IMR-90 (cell line): ENCODE measurements at regions not wholly inside any gene's neighbourhood (a gene's known extent, or its start where the extent isn't known, plus 50 kb on each side); places are given as distances from the start of the nearest gene placed in this dataset.

ENCODE experiments used
- ATAC-seq: fragments of 200-7000 bp; cut with Tn5 transposase; 2 replicates; pipeline ENCODE4 v1.9.1; 2020; ENCODE audit warnings: low read depth, mild to moderate bottlenecking, moderate library complexity
- BruUV-seq: library from RNA; stranded (reverse); fragments of 400-500 nt; replicated peaks from 2 replicates; lab custom pipeline; 2021; lab: Mats Ljungman, UMichigan
- CTCF ChIA-PET: fragments of 300-600 bp; formaldehyde crosslinking; extraction: SDS; loops from one replicate; lab custom pipeline; 2021; ENCODE audit warnings: antibody characterized with exemption; lab: Yijun Ruan, JAX
- POLR2A ChIA-PET: fragments of 300-600 bp; sonication (Branson Sonifier 250); formaldehyde crosslinking; loops from one replicate; lab custom pipeline; 2022; ENCODE audit warnings: antibody characterized with exemption; ENCODE audit not compliant: unreplicated experiment; lab: Charles Lee
- DNase-seq: peaks from one replicate; pipeline ENCODE4 v3.0.0; 2013
- H2AFZ ChIP-seq: replicated peaks from 2 replicates; pipeline ENCODE3; 2013; ENCODE audit warnings: low read length, mild to moderate bottlenecking; ENCODE audit not compliant: poor library complexity
- H2AK5ac ChIP-seq: 2 replicates; pipeline ENCODE4 v1.6.1; 2013; ENCODE audit warnings: low read depth, low read length, inconsistent platforms
- H2AK9ac ChIP-seq: replicated peaks from 2 replicates; pipeline ENCODE3; 2013; ENCODE audit warnings: mild to moderate bottlenecking, low read depth, low read length, moderate library complexity; ENCODE audit not compliant: poor library complexity
- H2BK120ac ChIP-seq: 2 replicates; pipeline ENCODE4 v1.6.1; 2013; ENCODE audit warnings: low read depth, low read length, inconsistent platforms
- H2BK15ac ChIP-seq: 3 replicates; pipeline ENCODE4 v1.6.1; 2013; ENCODE audit warnings: low read depth, low read length, inconsistent platforms
- H2BK20ac ChIP-seq: 2 replicates; pipeline ENCODE4 v1.6.1; 2013; ENCODE audit warnings: low read depth, mild to moderate bottlenecking, inconsistent platforms, low read length, moderate library complexity
- H2BK5ac ChIP-seq: 2 replicates; pipeline ENCODE4 v1.6.1; 2013; ENCODE audit warnings: mild to moderate bottlenecking, low read depth, low read length, inconsistent platforms; ENCODE audit not compliant: poor library complexity, severe bottlenecking
- H3K14ac ChIP-seq: replicated peaks from 2 replicates; pipeline ENCODE4 v1.6.1; 2013; ENCODE audit warnings: low read depth, low read length, inconsistent platforms
- H3K18ac ChIP-seq: 2 replicates; pipeline ENCODE4 v1.6.1; 2013; ENCODE audit warnings: low read depth, low read length, control low read depth
- H3K23ac ChIP-seq: 2 replicates; pipeline ENCODE4 v1.6.1; 2013; ENCODE audit warnings: low read depth, low read length, inconsistent platforms
- H3K27ac ChIP-seq: 2 replicates; pipeline ENCODE4 v1.5.1; 2013; ENCODE audit warnings: mild to moderate bottlenecking, control low read depth, low read length; ENCODE audit not compliant: insufficient read depth
- H3K27me3 ChIP-seq: 2 replicates; pipeline ENCODE4 v1.6.1; 2013; ENCODE audit warnings: low read length; ENCODE audit not compliant: control insufficient read depth, insufficient read depth
- H3K36me3 ChIP-seq: 2 replicates; pipeline ENCODE4 v1.6.1; 2013; ENCODE audit warnings: low read length, mixed read lengths; ENCODE audit not compliant: control insufficient read depth, insufficient read depth
- H3K4ac ChIP-seq: 2 replicates; pipeline ENCODE4 v1.6.1; 2013; ENCODE audit warnings: low read depth, low read length, inconsistent platforms
- H3K4me1 ChIP-seq: 2 replicates; pipeline ENCODE4 v1.6.1; 2013; ENCODE audit warnings: low read length, mixed read lengths; ENCODE audit not compliant: control insufficient read depth, insufficient read depth
- H3K4me2 ChIP-seq: 2 replicates; pipeline ENCODE4 v1.6.1; 2013; ENCODE audit warnings: low read depth, mild to moderate bottlenecking, control low read depth, low read length, moderate library complexity
- H3K4me3 ChIP-seq: 2 replicates; pipeline ENCODE4 v1.5.1; 2013; ENCODE audit warnings: low read depth, mild to moderate bottlenecking, control low read depth, low read length, moderate library complexity; ENCODE audit not compliant: insufficient read depth
- H3K56ac ChIP-seq: 2 replicates; pipeline ENCODE4 v1.6.1; 2013; ENCODE audit warnings: low read length, inconsistent platforms; ENCODE audit not compliant: insufficient read depth; ENCODE audit errors: extremely low read depth
- H3K79me1 ChIP-seq, 2 experiments: 2 replicates each; pipeline ENCODE4 v1.6.1; 2013; ENCODE audit warnings: low read length in 2 of 2, inconsistent platforms in 1 of 2, low read depth in 1 of 2
- H3K9ac ChIP-seq: 2 replicates; pipeline ENCODE4 v1.6.1; 2013; ENCODE audit warnings: low read depth, low read length, control low read depth
- H3K9me1 ChIP-seq: 2 replicates; pipeline ENCODE4 v1.6.1; 2013; ENCODE audit warnings: low read length, inconsistent platforms; ENCODE audit not compliant: insufficient read depth
- H3K9me3 ChIP-seq: 2 replicates; pipeline ENCODE4 v1.6.1; 2013; ENCODE audit warnings: low read length; ENCODE audit not compliant: control insufficient read depth, insufficient read depth
- H4K20me1 ChIP-seq: 2 replicates; pipeline ENCODE4 v1.6.1; 2013; ENCODE audit warnings: low read length, inconsistent platforms; ENCODE audit not compliant: insufficient read depth
- H4K5ac ChIP-seq: 2 replicates; pipeline ENCODE4 v1.6.1; 2013; ENCODE audit warnings: mild to moderate bottlenecking, low read depth, low read length, control low read depth
- H4K8ac ChIP-seq, 2 experiments: 2 replicates each; pipeline ENCODE4 v1.6.1; 2013; ENCODE audit warnings: low read depth in 2 of 2, low read length in 2 of 2, control low read depth in 1 of 2, inconsistent platforms in 1 of 2
- H4K91ac ChIP-seq: 2 replicates; pipeline ENCODE4 v1.6.1; 2013; ENCODE audit warnings: low read depth, low read length, inconsistent platforms; ENCODE audit not compliant: insufficient read depth
- BHLHE40 ChIP-seq: fragments of 150-350 bp; IDR thresholded peaks from 2 replicates; pipeline ENCODE4 v1.6.1; 2016; ENCODE audit warnings: mild to moderate bottlenecking, low read depth, low read length
- CEBPB ChIP-seq: IDR thresholded peaks from 2 replicates; pipeline ENCODE4 v1.6.1; 2012; ENCODE audit warnings: low read depth, low read length, improper control_type of control experiment
- CHD1 ChIP-seq: IDR thresholded peaks from 2 replicates; pipeline ENCODE4 v1.6.1; 2012; ENCODE audit warnings: low read depth, low read length, improper control_type of control experiment
- FOS ChIP-seq: fragments of 150-350 bp; IDR thresholded peaks from 2 replicates; pipeline ENCODE4 v1.6.1; 2016; ENCODE audit warnings: low read depth, low read length
- MAFK ChIP-seq: IDR thresholded peaks from 2 replicates; pipeline ENCODE4 v1.6.1; 2012; ENCODE audit warnings: low read depth, low read length, improper control_type of control experiment
- MAZ ChIP-seq: IDR thresholded peaks from 2 replicates; pipeline ENCODE4 v1.6.1; 2012; ENCODE audit warnings: low read depth, mild to moderate bottlenecking, low read length, improper control_type of control experiment, moderate library complexity, borderline replicate concordance
- MXI1 ChIP-seq: IDR thresholded peaks from 2 replicates; pipeline ENCODE4 v1.6.1; 2012; ENCODE audit warnings: low read depth, mild to moderate bottlenecking, low read length, moderate library complexity, borderline replicate concordance
- POLR2A ChIP-seq: IDR thresholded peaks from 2 replicates; pipeline ENCODE4 v1.6.1; 2012; ENCODE audit warnings: mild to moderate bottlenecking, low read depth, low read length
- RAD21 ChIP-seq: IDR thresholded peaks from 2 replicates; pipeline ENCODE4 v1.6.1; 2012; ENCODE audit warnings: low read length, improper control_type of control experiment
- RCOR1 ChIP-seq: IDR thresholded peaks from 2 replicates; pipeline ENCODE4 v1.6.1; 2012; ENCODE audit warnings: mild to moderate bottlenecking, low read length, improper control_type of control experiment; ENCODE audit not compliant: insufficient replicate concordance
- RFX5 ChIP-seq: IDR thresholded peaks from 2 replicates; pipeline ENCODE4 v1.8.0; 2012; ENCODE audit warnings: low read depth, mild to moderate bottlenecking, low read length, moderate library complexity
- SMC3 ChIP-seq: fragments of 150-350 bp; IDR thresholded peaks from 2 replicates; pipeline ENCODE4 v1.6.1; 2016; ENCODE audit warnings: low read depth, mild to moderate bottlenecking, antibody characterized with exemption, low read length, moderate library complexity
- WGBS, 2 experiments: methylation state at CpG; one replicate each; pipeline versions ENCODE4 v1.1.5 to v1.1.7; 2013; ENCODE audit warnings: missing lambda C conversion rate in 2 of 2; ENCODE audit not compliant: insufficient read length in 1 of 2; ENCODE audit errors: extremely low coverage in 2 of 2; 5-methylcytosine and 5-hydroxymethylcytosine counted together
- dilution Hi-C: fragments of 300-500 bp; cut with HindIII; formaldehyde crosslinking; loops from one replicate; pipeline ENCODE4 v1.14.3; 2018; ENCODE audit warnings: low sequenced_read_pairs; ENCODE audit not compliant: unreplicated experiment
- in situ Hi-C: fragments of 300-500 bp; cut with MboI; formaldehyde crosslinking; loops from 3 replicates; pipeline ENCODE4 v1.14.3; 2019; ENCODE audit warnings: low sequenced_read_pairs, inconsistent platforms, mixed read lengths
- intact Hi-C: fragments of 100-400 bp; cut with micrococcal nuclease; formaldehyde crosslinking; loops from 2 replicates; pipeline ENCODE4 v1.10.0; 2022
- TF ChIP-seq, protein P1 (sequence below): conservative IDR thresholded peaks from 2 replicates; pipeline ENCODE4 v1.5.1; 2012; ENCODE audit warnings: mild to moderate bottlenecking, low read depth, low read length, improper control_type of control experiment
- TF ChIP-seq, protein P2 (sequence below): fragments of 150-350 bp; IDR thresholded peaks from 2 replicates; pipeline ENCODE4 v1.6.1; 2017; ENCODE audit warnings: mild to moderate bottlenecking, antibody characterized with exemption, low read length, low read depth
- TF ChIP-seq, protein P3 (sequence below): fragments of 150-350 bp; IDR thresholded peaks from 2 replicates; pipeline ENCODE4 v1.6.1; 2016; ENCODE audit warnings: low read depth, mild to moderate bottlenecking, low read length, moderate library complexity, borderline replicate concordance

DNA sequence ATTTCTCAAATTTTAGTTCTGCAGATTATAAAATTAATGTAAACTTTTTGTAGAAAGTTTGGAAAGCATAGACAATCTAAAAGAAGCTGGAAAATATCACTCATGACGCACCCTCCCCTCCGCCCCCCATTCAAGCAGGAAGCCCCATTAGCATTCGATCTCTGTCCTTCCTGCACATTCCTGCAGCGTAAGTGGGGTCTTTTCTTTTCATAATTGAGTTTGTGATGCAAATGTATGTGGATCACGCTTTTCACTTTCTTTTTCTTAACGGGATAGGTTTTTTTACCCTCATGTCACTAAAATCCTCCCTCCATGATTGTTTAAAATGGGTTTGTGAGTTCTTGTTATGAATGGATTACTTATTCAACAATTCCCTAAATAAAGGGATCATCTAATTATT lies 181.7 kb upstream of the HDAC4 start (continued):
- TF ChIP-seq BHLHE40: no peak
- no peak for TF ChIP-seq SMC3
- TF ChIP-seq, protein P1, sequence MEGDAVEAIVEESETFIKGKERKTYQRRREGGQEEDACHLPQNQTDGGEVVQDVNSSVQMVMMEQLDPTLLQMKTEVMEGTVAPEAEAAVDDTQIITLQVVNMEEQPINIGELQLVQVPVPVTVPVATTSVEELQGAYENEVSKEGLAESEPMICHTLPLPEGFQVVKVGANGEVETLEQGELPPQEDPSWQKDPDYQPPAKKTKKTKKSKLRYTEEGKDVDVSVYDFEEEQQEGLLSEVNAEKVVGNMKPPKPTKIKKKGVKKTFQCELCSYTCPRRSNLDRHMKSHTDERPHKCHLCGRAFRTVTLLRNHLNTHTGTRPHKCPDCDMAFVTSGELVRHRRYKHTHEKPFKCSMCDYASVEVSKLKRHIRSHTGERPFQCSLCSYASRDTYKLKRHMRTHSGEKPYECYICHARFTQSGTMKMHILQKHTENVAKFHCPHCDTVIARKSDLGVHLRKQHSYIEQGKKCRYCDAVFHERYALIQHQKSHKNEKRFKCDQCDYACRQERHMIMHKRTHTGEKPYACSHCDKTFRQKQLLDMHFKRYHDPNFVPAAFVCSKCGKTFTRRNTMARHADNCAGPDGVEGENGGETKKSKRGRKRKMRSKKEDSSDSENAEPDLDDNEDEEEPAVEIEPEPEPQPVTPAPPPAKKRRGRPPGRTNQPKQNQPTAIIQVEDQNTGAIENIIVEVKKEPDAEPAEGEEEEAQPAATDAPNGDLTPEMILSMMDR: no peak
- no peak for TF ChIP-seq POLR2A

DNA sequence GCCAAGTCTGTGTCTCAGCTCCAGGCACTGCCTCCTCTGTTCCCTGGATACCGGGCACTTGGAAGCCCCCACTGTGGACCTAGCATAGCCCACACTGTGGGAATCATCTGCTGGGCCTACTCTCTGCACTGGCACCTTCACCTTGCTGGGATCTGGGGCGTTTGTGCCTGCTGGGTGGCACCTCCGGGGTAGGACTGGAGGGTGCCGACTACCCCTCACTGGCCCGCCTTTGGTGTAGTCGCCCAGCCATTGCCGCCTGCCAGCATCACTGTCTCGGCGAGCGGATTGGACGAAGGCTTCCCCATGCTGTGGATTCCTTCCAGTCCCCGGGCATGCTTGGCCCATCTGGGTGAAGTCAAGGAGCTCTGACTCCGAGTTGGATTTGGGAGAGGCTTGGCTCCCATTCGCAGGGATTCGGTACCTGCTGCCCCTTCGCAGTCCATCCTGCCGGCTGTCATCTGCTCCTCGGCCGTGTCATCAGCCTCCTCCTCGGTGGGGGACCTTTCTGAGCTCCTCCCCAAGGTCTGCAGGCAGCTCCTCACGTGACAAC lies 180.6 kb upstream of the HDAC4 start:
- Histone ChIP-seq H3K9me3 (peaks cover 32% of the 10 kb centered on the region), H3K36me3 (no peaks in the 10 kb centered on the region), H3K79me1 (no peaks in the 10 kb centered on the region), H4K91ac (no peak overlapping the region), H3K18ac (no peak overlapping the region), H2BK15ac (no peak overlapping the region), H2BK20ac (no peak overlapping the region), H3K14ac (no peak overlapping the region), H3K4me2 (no peak overlapping the region), H2BK5ac (no peak overlapping the region), H4K5ac (no peak overlapping the region), H2AFZ (no peak overlapping the region), H2AK9ac (no peak overlapping the region), H2BK120ac (no peak overlapping the region), H3K27ac (no peak overlapping the region), H3K9me1 (no peaks in the 10 kb centered on the region), H3K4ac (no peak overlapping the region), H3K56ac (no peak overlapping the region), H2AK5ac (no peak overlapping the region), H3K23ac (no peak overlapping the region), H3K4me1 (no peaks in the 10 kb centered on the region), H3K9ac (no peak overlapping the region), H3K4me3 (no peak overlapping the region), H3K27me3 (no peaks in the 10 kb centered on the region), H4K20me1 (no peaks in the 10 kb centered on the region), H4K8ac (no peak overlapping the region)
- intact Hi-C loops: no loop called here
- in situ Hi-C loops: no loop called here
- dilution Hi-C loops: no loop called here
- CTCF ChIA-PET: no interaction called here
- POLR2A ChIA-PET: no interaction called here
- no TSS peak for BruUV-seq
- no peak for ATAC-seq
- DNase-seq: no peak
- WGBS, 2 experiments: 88% methylated on average over 4 of the region's 21 CpGs; no CpG with 5 or more reads in 1 of the 2 experiments
- TF ChIP-seq SMC3 (no peak), FOS (no peak), MXI1 (no peak), MAFK (no peak), MAZ (no peak), BHLHE40 (no peak), RAD21 (no peak), RCOR1 (no peak), CEBPB (no peak), CHD1 (no peak), RFX5 (no peak)
- TF ChIP-seq, protein P2, sequence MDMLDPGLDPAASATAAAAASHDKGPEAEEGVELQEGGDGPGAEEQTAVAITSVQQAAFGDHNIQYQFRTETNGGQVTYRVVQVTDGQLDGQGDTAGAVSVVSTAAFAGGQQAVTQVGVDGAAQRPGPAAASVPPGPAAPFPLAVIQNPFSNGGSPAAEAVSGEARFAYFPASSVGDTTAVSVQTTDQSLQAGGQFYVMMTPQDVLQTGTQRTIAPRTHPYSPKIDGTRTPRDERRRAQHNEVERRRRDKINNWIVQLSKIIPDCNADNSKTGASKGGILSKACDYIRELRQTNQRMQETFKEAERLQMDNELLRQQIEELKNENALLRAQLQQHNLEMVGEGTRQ: no peak
- TF ChIP-seq, protein P3, sequence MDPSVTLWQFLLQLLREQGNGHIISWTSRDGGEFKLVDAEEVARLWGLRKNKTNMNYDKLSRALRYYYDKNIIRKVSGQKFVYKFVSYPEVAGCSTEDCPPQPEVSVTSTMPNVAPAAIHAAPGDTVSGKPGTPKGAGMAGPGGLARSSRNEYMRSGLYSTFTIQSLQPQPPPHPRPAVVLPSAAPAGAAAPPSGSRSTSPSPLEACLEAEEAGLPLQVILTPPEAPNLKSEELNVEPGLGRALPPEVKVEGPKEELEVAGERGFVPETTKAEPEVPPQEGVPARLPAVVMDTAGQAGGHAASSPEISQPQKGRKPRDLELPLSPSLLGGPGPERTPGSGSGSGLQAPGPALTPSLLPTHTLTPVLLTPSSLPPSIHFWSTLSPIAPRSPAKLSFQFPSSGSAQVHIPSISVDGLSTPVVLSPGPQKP: no peak
